ENCODE measurements at regions not wholly inside any gene's neighbourhood (a gene's known extent, or its start where the extent isn't known, plus 50 kb on each side); places are given as distances from the start of the nearest gene placed in this dataset.
"Not testable (repeated sequence)": the region's sequence is repeated elsewhere in the genome, so short reads cannot be mapped to it uniquely, and the experiment has no call there.

DNA sequence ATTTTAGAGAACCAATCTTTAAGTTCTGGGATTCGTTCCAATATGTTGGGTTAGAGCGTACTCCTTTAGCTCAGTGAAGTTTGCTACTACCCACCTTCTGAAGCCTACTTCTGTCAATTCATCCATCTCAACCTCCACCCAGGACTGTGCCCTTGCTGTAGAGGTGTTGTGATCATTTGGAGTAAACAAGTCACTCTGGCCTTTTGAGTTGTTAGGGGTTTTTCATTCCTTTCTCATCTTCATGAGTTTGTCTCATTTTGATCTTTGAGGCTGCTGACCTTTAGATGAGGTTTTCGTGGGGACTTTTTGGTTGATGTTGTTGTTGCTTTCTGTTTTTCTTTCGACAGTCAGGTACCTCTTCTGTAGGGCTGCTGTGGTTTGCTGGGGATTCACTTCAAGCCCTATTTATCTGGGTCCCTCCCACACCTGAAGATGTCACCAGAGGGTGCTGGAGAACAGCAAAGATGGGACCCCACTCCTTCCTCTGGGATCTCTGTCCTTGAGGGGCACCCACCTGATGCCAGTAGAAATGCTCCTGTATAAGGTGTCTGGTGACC, 158.4 kb downstream of the ANKRD36B start:
- POLR2A ChIA-PET (ENCODE audit: unreplicated experiment); CTCF ChIA-PET: not testable (repeated sequence)

DNA sequence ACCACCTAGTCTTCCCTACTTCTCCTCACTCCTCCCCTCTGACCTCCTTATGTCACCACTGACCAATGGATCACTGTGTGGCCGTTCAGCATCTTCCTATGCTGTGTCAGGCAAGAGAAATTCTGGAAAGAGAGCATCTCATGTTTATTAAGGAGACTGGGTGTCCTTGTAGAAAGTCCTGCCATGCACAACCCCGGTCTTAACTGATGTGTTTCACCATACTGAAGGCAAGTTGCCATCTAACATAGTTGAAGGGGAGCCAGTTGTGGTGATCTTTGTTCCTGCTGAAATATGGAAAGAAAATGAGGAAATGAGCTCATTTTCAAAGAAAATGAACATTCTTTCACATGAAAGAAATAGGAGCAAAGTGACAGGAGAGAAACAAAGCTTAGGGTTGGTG, 167.3 kb downstream of the ANKRD36B start:
- intact Hi-C loops (cut with micrococcal nuclease; ENCODE audit: unreplicated experiment); H3K4me1 ChIP-seq (replicated peaks; ENCODE audit: insufficient read depth); H3F3A ChIP-seq (ENCODE audit: insufficient read depth, low read depth); H3K27me3 ChIP-seq (ENCODE audit: insufficient read depth, low read depth); H3K36me3 ChIP-seq (ENCODE audit: low read depth); H2AFZ ChIP-seq; H3K9me3 ChIP-seq (ENCODE audit: insufficient read depth, low read depth); H3K27ac ChIP-seq; BruUV-seq (replicated peaks); CTCF ChIA-PET; H4K20me1 ChIP-seq (ENCODE audit: insufficient read depth); H3K4me3 ChIP-seq; H3K79me2 ChIP-seq (ENCODE audit: low read depth); DNase-seq; H3K4me2 ChIP-seq; H3K9me2 ChIP-seq (ENCODE audit: insufficient read depth); POLR2A ChIA-PET (ENCODE audit: unreplicated experiment): not testable (repeated sequence)

More for the DNA sequence above, 158.4 kb downstream of the ANKRD36B start:
- H3K27ac ChIP-seq; H3K9me2 ChIP-seq (ENCODE audit: insufficient read depth); BruUV-seq (replicated peaks); H4K20me1 ChIP-seq (ENCODE audit: insufficient read depth); H3K27me3 ChIP-seq (ENCODE audit: insufficient read depth, low read depth); H3K9me3 ChIP-seq (ENCODE audit: insufficient read depth, low read depth); H3K4me1 ChIP-seq (replicated peaks; ENCODE audit: insufficient read depth); H3K4me3 ChIP-seq; H3K36me3 ChIP-seq (ENCODE audit: low read depth); intact Hi-C loops (cut with micrococcal nuclease; ENCODE audit: unreplicated experiment); DNase-seq; H3F3A ChIP-seq (ENCODE audit: insufficient read depth, low read depth); H3K79me2 ChIP-seq (ENCODE audit: low read depth); H3K4me2 ChIP-seq; H2AFZ ChIP-seq: not testable (repeated sequence)

DNA sequence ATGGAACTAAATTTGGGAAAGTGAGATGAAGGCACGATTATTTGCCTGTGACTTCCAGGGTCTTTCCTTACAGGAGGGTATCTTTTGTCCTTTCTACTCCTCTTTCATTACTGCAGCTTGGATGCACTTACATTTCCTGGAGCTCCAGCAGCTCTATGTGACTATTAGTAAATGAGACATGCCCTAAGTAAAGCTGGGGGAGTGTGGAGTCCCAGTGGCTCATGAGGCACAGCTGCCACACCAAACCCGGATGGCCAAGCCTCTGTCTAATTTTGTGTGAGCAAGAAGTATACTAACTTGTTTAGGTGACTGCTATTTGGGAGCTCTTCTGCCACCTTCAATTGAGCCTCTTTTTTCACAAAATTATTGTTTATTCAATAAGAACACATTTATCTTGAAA, 183.3 kb downstream of the ANKRD36B start:
- H3K27me3 ChIP-seq (ENCODE audit: insufficient read depth, low read depth); CTCF ChIA-PET; H3K4me1 ChIP-seq (replicated peaks; ENCODE audit: insufficient read depth); H2AFZ ChIP-seq; H3K9me2 ChIP-seq (ENCODE audit: insufficient read depth); H3K79me2 ChIP-seq (ENCODE audit: low read depth); intact Hi-C loops (cut with micrococcal nuclease; ENCODE audit: unreplicated experiment); BruUV-seq (replicated peaks); H3K9me3 ChIP-seq (ENCODE audit: insufficient read depth, low read depth); DNase-seq; H3K4me3 ChIP-seq; H3K27ac ChIP-seq; H3K36me3 ChIP-seq (ENCODE audit: low read depth); H3F3A ChIP-seq (ENCODE audit: insufficient read depth, low read depth); POLR2A ChIA-PET (ENCODE audit: unreplicated experiment); H3K4me2 ChIP-seq; H4K20me1 ChIP-seq (ENCODE audit: insufficient read depth): not testable (repeated sequence)

DNA sequence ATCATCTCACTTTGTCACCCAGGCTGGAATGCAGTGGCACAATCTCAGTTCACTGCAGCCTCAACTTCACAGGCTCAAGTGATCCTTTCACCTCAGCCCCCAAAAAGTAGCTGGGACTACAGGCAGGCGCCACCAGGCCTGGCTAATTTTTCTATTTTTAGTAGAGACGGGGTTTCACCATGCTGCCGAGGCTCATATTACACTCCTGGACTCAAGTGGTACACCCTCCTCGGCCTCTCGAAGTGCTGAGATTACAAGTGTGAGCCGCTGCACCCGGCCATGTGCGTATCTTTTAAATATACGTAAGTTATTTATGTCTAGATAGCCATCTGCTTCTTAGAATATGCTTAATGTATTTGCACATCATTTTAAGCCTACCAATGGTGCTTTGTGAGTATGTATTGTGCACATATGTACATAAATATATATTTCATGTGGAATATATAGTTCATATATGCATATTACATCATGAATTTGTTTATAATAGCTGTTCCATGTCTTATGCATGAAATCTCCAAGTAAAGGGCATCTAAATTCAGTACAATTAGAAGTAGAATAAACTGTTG, 184.4 kb downstream of the ANKRD36B start:
- BruUV-seq (replicated peaks); H2AFZ ChIP-seq; H3K4me2 ChIP-seq; H3K27me3 ChIP-seq (ENCODE audit: insufficient read depth, low read depth); H4K20me1 ChIP-seq (ENCODE audit: insufficient read depth); H3F3A ChIP-seq (ENCODE audit: insufficient read depth, low read depth); H3K79me2 ChIP-seq (ENCODE audit: low read depth); H3K4me1 ChIP-seq (replicated peaks; ENCODE audit: insufficient read depth); H3K36me3 ChIP-seq (ENCODE audit: low read depth); intact Hi-C loops (cut with micrococcal nuclease; ENCODE audit: unreplicated experiment); CTCF ChIA-PET; POLR2A ChIA-PET (ENCODE audit: unreplicated experiment); H3K9me2 ChIP-seq (ENCODE audit: insufficient read depth); H3K4me3 ChIP-seq; H3K9me3 ChIP-seq (ENCODE audit: insufficient read depth, low read depth); H3K27ac ChIP-seq; DNase-seq: not testable (repeated sequence)

DNA sequence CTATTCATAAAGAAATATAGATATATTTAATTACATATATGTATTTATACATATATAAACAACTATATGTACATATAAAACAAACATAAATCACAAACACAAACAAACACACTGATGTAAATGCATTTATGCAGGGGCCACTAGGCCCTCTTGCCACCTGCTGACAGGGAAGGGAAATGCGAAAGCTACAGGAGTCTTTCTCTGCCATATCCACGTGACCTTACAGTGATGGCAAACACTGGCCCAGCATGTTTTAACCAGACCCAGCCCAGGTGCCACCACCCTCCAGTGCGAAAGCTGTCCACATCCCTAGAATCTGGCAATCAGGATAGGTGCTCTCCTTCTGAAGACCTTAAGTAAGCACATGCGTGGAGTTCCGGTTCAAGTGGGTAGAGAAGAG, 187.0 kb downstream of the ANKRD36B start:
- H4K20me1 ChIP-seq (ENCODE audit: insufficient read depth); H3K27me3 ChIP-seq (ENCODE audit: insufficient read depth, low read depth); H3K4me2 ChIP-seq; POLR2A ChIA-PET (ENCODE audit: unreplicated experiment); H2AFZ ChIP-seq; H3K9me3 ChIP-seq (ENCODE audit: insufficient read depth, low read depth); BruUV-seq (replicated peaks); H3K79me2 ChIP-seq (ENCODE audit: low read depth); H3K27ac ChIP-seq; H3K4me3 ChIP-seq; H3F3A ChIP-seq (ENCODE audit: insufficient read depth, low read depth); CTCF ChIA-PET; intact Hi-C loops (cut with micrococcal nuclease; ENCODE audit: unreplicated experiment); DNase-seq; H3K36me3 ChIP-seq (ENCODE audit: low read depth); H3K4me1 ChIP-seq (replicated peaks; ENCODE audit: insufficient read depth); H3K9me2 ChIP-seq (ENCODE audit: insufficient read depth): not testable (repeated sequence)

DNA sequence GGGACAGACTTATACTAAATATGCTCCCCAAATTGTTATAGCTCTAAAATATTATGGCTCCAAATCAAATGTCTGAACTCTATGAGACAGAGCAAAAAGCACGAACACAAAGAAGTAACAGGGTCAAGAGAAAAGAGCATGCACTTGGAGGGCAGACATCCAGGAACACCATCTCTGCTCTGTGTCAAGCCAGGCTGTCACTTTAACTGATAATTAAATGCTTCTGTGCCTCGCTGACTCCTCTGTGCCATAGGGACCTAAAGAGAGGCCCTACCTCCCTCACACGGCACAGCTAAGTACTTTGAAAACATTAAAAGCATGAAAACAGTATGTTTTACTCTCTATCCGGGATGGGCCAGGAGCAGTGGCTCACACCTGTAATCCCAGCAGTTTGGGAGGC, 194.0 kb downstream of the ANKRD36B start:
- H3K9me3 ChIP-seq (ENCODE audit: insufficient read depth, low read depth); CTCF ChIA-PET; H3K4me2 ChIP-seq; H3K27ac ChIP-seq; DNase-seq; H3F3A ChIP-seq (ENCODE audit: insufficient read depth, low read depth); H3K36me3 ChIP-seq (ENCODE audit: low read depth); POLR2A ChIA-PET (ENCODE audit: unreplicated experiment); H3K79me2 ChIP-seq (ENCODE audit: low read depth); H4K20me1 ChIP-seq (ENCODE audit: insufficient read depth); H3K4me1 ChIP-seq (replicated peaks; ENCODE audit: insufficient read depth); intact Hi-C loops (cut with micrococcal nuclease; ENCODE audit: unreplicated experiment); H3K4me3 ChIP-seq; H3K9me2 ChIP-seq (ENCODE audit: insufficient read depth); H3K27me3 ChIP-seq (ENCODE audit: insufficient read depth, low read depth); H2AFZ ChIP-seq; BruUV-seq (replicated peaks): not testable (repeated sequence)

DNA sequence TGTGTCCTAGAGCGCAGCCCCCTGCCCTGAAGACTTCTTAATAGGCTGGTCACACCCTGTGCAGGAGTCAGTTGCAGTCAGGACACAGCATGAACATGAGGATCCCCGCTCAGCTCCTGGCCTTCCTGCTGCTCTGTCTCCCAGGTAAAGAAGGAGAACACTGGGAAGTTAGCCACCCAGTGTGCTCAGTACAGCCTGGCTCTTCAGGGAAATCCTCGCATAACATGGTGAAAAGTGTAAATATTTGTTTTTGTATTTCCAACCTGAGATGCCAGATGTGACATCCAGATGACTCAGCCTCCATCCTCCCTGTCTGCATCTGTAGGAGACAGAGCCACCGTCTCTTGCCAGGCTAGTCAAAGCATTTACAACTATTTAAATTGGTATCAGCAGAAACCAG, 203.9 kb downstream of the ANKRD36B start:
- H3K4me2 ChIP-seq; H4K20me1 ChIP-seq (ENCODE audit: insufficient read depth); H3K27me3 ChIP-seq (ENCODE audit: insufficient read depth, low read depth); H3F3A ChIP-seq (ENCODE audit: insufficient read depth, low read depth); H3K36me3 ChIP-seq (ENCODE audit: low read depth); H3K4me3 ChIP-seq; intact Hi-C loops (cut with micrococcal nuclease; ENCODE audit: unreplicated experiment); H2AFZ ChIP-seq; H3K9me2 ChIP-seq (ENCODE audit: insufficient read depth); POLR2A ChIA-PET (ENCODE audit: unreplicated experiment); DNase-seq; H3K9me3 ChIP-seq (ENCODE audit: insufficient read depth, low read depth); BruUV-seq (replicated peaks); H3K27ac ChIP-seq; CTCF ChIA-PET; H3K79me2 ChIP-seq (ENCODE audit: low read depth); H3K4me1 ChIP-seq (replicated peaks; ENCODE audit: insufficient read depth): not testable (repeated sequence)

DNA sequence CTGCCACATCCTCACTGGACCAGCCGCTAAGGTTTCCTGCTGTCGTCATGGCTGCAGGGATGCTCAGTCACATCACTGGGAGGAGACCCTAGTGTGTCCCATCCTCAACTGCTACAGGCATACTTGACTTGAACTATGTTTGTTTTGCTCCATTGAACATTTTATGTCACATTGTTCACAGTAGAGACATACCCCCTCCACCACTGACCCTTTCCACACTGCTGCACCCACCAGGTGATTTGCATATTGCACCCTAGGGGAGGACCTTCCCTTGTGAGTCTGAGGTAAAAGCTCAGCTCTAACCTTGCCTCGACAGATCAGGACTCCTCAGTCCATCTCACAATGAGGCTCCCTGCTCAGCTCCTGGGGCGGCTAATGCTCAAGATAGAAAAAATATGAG, 213.8 kb downstream of the ANKRD36B start:
- BruUV-seq (replicated peaks); H3K4me1 ChIP-seq (replicated peaks; ENCODE audit: insufficient read depth); H3K9me2 ChIP-seq (ENCODE audit: insufficient read depth); H3K4me2 ChIP-seq; H3F3A ChIP-seq (ENCODE audit: insufficient read depth, low read depth); DNase-seq; H4K20me1 ChIP-seq (ENCODE audit: insufficient read depth); intact Hi-C loops (cut with micrococcal nuclease; ENCODE audit: unreplicated experiment); H3K36me3 ChIP-seq (ENCODE audit: low read depth); POLR2A ChIA-PET (ENCODE audit: unreplicated experiment); CTCF ChIA-PET; H3K27me3 ChIP-seq (ENCODE audit: insufficient read depth, low read depth); H3K27ac ChIP-seq; H3K9me3 ChIP-seq (ENCODE audit: insufficient read depth, low read depth); H2AFZ ChIP-seq; H3K4me3 ChIP-seq; H3K79me2 ChIP-seq (ENCODE audit: low read depth): not testable (repeated sequence)
